Breast epithelium (tissue), 4 donors: ENCODE measurements at regions not wholly inside any gene's neighbourhood (a gene's known extent, or its start where the extent isn't known, plus 50 kb on each side); places are given as distances from the start of the nearest gene placed in this dataset.
"Not testable (repeated sequence)": the region's sequence is repeated elsewhere in the genome, so short reads cannot be mapped to it uniquely, and the experiment has no call there.

ENCODE experiments used
- DNase-seq, 2 donors: peaks; one replicate each; pipeline ENCODE4 v3.0.0-alpha.2; 2019; ENCODE audit warnings: low spot score in 2 of 2
- H3K27ac ChIP-seq, 2 donors: fragments of 200-600 bp; sonication (generic) in 1 of 2; one replicate each; pipeline ENCODE4 v1.5.1; 2016 to 2019; ENCODE audit warnings: mild to moderate bottlenecking in 1 of 2
- H3K27me3 ChIP-seq, 2 donors: fragments of 200-600 bp; sonication (generic) in 1 of 2; one replicate each; pipeline versions ENCODE4 v1.5.1 to v1.6.0; 2017 to 2019; ENCODE audit warnings: control low read depth in 1 of 2, mild to moderate bottlenecking in 1 of 2
- H3K36me3 ChIP-seq: fragments of 200-600 bp; one replicate; pipeline ENCODE4 v1.5.1; 2019
- H3K4me1 ChIP-seq, 2 donors: fragments of 200-600 bp; sonication (generic); one replicate each; pipeline ENCODE4 v1.5.1; 2016 to 2019; ENCODE audit warnings: control low read depth in 1 of 2
- H3K4me3 ChIP-seq, 3 donors: fragments of 200-600 bp; sonication (generic); 1 replicate in 2 of 3; 2 replicates in 1 of 3; pipeline ENCODE4 v1.5.1; 2016 to 2019; ENCODE audit warnings: mild to moderate bottlenecking in 3 of 3, moderate library complexity in 2 of 3
- H3K9me3 ChIP-seq, 2 donors: fragments of 200-600 bp; sonication (generic) in 1 of 2; one replicate each; pipeline ENCODE4 v1.5.1; 2016 to 2019; ENCODE audit warnings: control low read depth in 1 of 2
- CTCF ChIP-seq, 3 donors: fragments of 450-650 bp; IDR thresholded peaks; one replicate each; pipeline ENCODE4 v1.5.1; 2016 to 2017; ENCODE audit warnings: antibody characterized with exemption in 3 of 3, mild to moderate bottlenecking in 3 of 3, moderate library complexity in 3 of 3
- POLR2A ChIP-seq: fragments of 450-650 bp; IDR thresholded peaks from one replicate; pipeline ENCODE4 v1.6.1; 2016; ENCODE audit warnings: antibody characterized with exemption, mild to moderate bottlenecking, moderate library complexity
- POLR2AphosphoS5 ChIP-seq, 3 donors: sonication (generic); formaldehyde crosslinking; IDR thresholded peaks; one replicate each; pipeline ENCODE4 v1.6.1; 2017; ENCODE audit warnings: antibody characterized with exemption in 3 of 3
- intact Hi-C: fragments of 100-400 bp; cut with DNase I; formaldehyde crosslinking; loops from one replicate; pipeline ENCODE4 v1.15.1; 2023; ENCODE audit warnings: low total_unique reads

DNA sequence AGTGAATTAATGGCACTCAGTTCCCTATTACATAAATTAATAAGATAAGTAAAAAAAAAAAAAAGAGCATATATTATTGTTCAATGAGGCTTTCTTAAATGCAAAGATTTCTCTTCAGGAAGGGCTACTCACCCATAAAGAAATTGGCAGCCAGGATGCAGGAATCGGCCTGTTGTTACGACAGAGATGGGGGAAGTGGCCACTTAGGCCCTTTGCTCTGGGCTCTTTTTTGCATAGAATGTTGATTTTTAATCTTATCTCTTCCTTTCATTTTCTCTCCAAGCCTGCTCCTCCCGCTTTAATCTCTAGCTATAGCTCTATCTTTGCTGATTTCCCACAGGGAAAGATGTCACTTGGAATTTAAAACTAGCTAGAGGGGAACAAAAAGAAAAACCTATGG lies 391.8 kb upstream of the CRIM1 start:
- Histone ChIP-seq H3K27me3 (no peaks in the 10 kb centered on the region), H3K4me1 (no peaks in the 10 kb centered on the region), H3K4me3 (no peak overlapping the region), H3K27ac (no peak overlapping the region), H3K9me3 (peaks cover 4 to 11% of the 10 kb centered on the region in 2 donors), H3K36me3 (no peaks in the 10 kb centered on the region)
- intact Hi-C loops: no loop called here
- DNase-seq: no peak
- TF ChIP-seq POLR2AphosphoS5 (IDR thresholded peaks at IDR 0.05): no peak
- TF ChIP-seq CTCF (IDR thresholded peaks at IDR 0.05): no peak
- no peak for TF ChIP-seq POLR2A

DNA sequence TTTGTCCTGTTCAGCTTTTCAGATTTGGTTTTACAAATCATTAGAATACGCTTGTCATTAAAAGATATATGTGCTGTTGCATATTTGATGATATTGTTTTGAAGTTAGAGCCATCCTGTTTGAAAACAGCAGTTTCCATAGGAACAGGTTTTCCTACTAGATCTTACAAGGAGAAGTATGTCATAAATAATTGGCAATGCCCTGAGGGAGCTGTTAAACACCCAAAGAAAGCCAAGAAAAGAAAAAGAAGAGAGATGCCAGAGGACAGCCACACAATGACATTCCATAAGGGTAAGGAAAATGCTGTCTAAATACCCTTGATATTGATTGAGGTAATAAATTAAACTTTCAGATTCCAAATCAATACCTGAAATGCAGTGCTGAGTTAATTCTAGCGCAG lies 392.2 kb upstream of the CRIM1 start:
- no peak for TF ChIP-seq POLR2A
- intact Hi-C loops: no loop called here

GRCh38 chr2:35962585-35963146 lies 392.9 kb upstream of the CRIM1 start:
- intact Hi-C loops: no loop called here
- no peaks in the 10 kb centered on the region for H3K4me1 ChIP-seq
- H3K36me3 ChIP-seq: no peaks in the 10 kb centered on the region
- peaks cover 4 to 11% of the 10 kb centered on the region in 2 donors for H3K9me3 ChIP-seq
- TF ChIP-seq CTCF (IDR thresholded peaks at IDR 0.05): no peak
- TF ChIP-seq POLR2A: no peak
- no peak for TF ChIP-seq POLR2AphosphoS5 (IDR thresholded peaks at IDR 0.05)
- no peak overlapping the region for H3K4me3 ChIP-seq
- no peak for DNase-seq
- H3K27me3 ChIP-seq: no peaks in the 10 kb centered on the region
- H3K27ac ChIP-seq: no peak overlapping the region

More for the DNA sequence above, 392.2 kb upstream of the CRIM1 start:
- DNase-seq: no peak
- H3K9me3 ChIP-seq: peaks cover 4 to 11% of the 10 kb centered on the region in 2 donors
- no peaks in the 10 kb centered on the region for H3K4me1 ChIP-seq
- no peaks in the 10 kb centered on the region for H3K36me3 ChIP-seq
- no peak overlapping the region for H3K27ac ChIP-seq
- no peaks in the 10 kb centered on the region for H3K27me3 ChIP-seq
- H3K4me3 ChIP-seq: no peak overlapping the region

DNA sequence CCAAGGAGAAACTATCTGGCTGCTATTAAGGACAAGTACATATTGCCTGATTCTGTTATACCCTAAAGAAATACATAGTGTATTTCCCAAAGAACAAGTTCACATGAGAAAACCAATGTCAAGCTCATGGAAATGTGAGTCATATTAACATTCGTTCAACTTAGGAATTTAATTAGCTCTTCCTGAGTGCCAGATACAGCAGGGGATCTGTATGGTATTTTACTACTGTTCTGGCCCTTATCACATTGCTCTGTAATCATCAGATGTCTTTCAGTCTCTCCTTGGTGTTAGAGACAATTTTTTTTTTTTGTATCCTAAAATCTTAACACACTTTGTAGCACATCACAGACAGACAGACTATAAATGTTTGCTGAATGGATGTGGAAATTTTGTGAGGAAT lies 395.0 kb upstream of the CRIM1 start:
- peaks cover 4 to 11% of the 10 kb centered on the region in 2 donors for H3K9me3 ChIP-seq
- intact Hi-C loops: no loop called here
- TF ChIP-seq POLR2A: no peak
- TF ChIP-seq CTCF (IDR thresholded peaks at IDR 0.05): no peak
- no peak for DNase-seq
- no peaks in the 10 kb centered on the region for H3K36me3 ChIP-seq
- no peaks in the 10 kb centered on the region for H3K4me1 ChIP-seq
- H3K27me3 ChIP-seq: no peaks in the 10 kb centered on the region
- H3K4me3 ChIP-seq: no peak overlapping the region
- no peak overlapping the region for H3K27ac ChIP-seq

- H3K4me1 ChIP-seq, H3K4me3 ChIP-seq, H3K27me3 ChIP-seq, intact Hi-C loops, H3K36me3 ChIP-seq, DNase-seq, H3K27ac ChIP-seq: not testable (repeated sequence)
- H3K9me3 ChIP-seq: peaks cover 4 to 11% of the 10 kb centered on the region in 2 donors
These were observed 398.5 kb upstream of the CRIM1 start for GRCh38 chr2:35957053-35957452.

GRCh38 chr2:35946478-35946877 lies 409.1 kb upstream of the CRIM1 start:
- intact Hi-C loops: no loop called here
- no peak for TF ChIP-seq CTCF (IDR thresholded peaks at IDR 0.05)
- no peak for TF ChIP-seq POLR2A
- no peak for TF ChIP-seq POLR2AphosphoS5 (IDR thresholded peaks at IDR 0.05)
- no peak overlapping the region for H3K4me3 ChIP-seq
- no peak for DNase-seq
- H3K36me3 ChIP-seq: no peaks in the 10 kb centered on the region
- no peaks in the 10 kb centered on the region for H3K27me3 ChIP-seq
- H3K4me1 ChIP-seq: no peaks in the 10 kb centered on the region
- H3K9me3 ChIP-seq: no peaks in the 10 kb centered on the region
- peak overlapping the region in 1 of 2 donors; percentile 22 for H3K27ac ChIP-seq
